Tibial nerve (tissue), 4 donors: ENCODE measurements at regions not wholly inside any gene's neighbourhood (a gene's known extent, or its start where the extent isn't known, plus 50 kb on each side); places are given as distances from the start of the nearest gene placed in this dataset.

Experiments used
- DNase-seq, 2 donors: peaks; one replicate each; pipeline ENCODE4 v3.0.0-alpha.2; 2019; ENCODE audit warnings: low spot score in 2 of 2
- H3K27ac ChIP-seq, 4 donors: fragments of 200-600 bp; sonication (generic) in 3 of 4; one replicate each; pipeline ENCODE4 v1.5.1; 2017 to 2019; ENCODE audit warnings: mild to moderate bottlenecking in 1 of 4
- H3K27me3 ChIP-seq, 2 donors: fragments of 200-600 bp; sonication (generic) in 1 of 2; one replicate each; pipeline versions ENCODE4 v1.5.1 to v1.6.0; 2017 to 2019
- H3K36me3 ChIP-seq, 3 donors: fragments of 200-600 bp; sonication (generic); one replicate each; pipeline ENCODE4 v1.5.1; 2018 to 2019
- H3K4me1 ChIP-seq, 4 donors: fragments of 200-600 bp; sonication (generic) in 3 of 4; one replicate each; pipeline ENCODE4 v1.5.1; 2017 to 2019
- H3K4me3 ChIP-seq, 4 donors: fragments of 200-600 bp; sonication (generic) in 3 of 4; one replicate each; pipeline ENCODE4 v1.5.1; 2017 to 2019; ENCODE audit warnings: mild to moderate bottlenecking in 1 of 4, moderate library complexity in 1 of 4
- H3K9me3 ChIP-seq, 4 donors: fragments of 200-600 bp; sonication (generic) in 3 of 4; one replicate each; pipeline ENCODE4 v1.5.1; 2017 to 2019
- EP300 ChIP-seq, 2 donors: sonication (generic); formaldehyde crosslinking; IDR thresholded peaks; one replicate each; pipeline ENCODE4 v1.6.1; 2017; ENCODE audit warnings: antibody characterized with exemption in 2 of 2, mild to moderate bottlenecking in 1 of 2
- POLR2A ChIP-seq, 2 donors: fragments of 450-650 bp; IDR thresholded peaks; one replicate each; pipeline ENCODE4 v1.6.1; 2017; ENCODE audit warnings: antibody characterized with exemption in 2 of 2, mild to moderate bottlenecking in 2 of 2, moderate library complexity in 2 of 2
- WGBS, 2 donors: methylation state at CpG; one replicate each; pipeline ENCODE4 v1.1.5; 2018; 5-methylcytosine and 5-hydroxymethylcytosine counted together
- TF ChIP-seq, protein P1 (sequence below), 5 experiments: fragments of 200-600 bp in 3 of 5; fragments of 450-650 bp in 2 of 5; sonication (generic) in 3 of 5; IDR thresholded peaks; one replicate each; pipeline ENCODE4 v1.5.1; 2016 to 2019; ENCODE audit warnings: antibody characterized with exemption in 5 of 5, mild to moderate bottlenecking in 3 of 5, moderate library complexity in 2 of 5

DNA sequence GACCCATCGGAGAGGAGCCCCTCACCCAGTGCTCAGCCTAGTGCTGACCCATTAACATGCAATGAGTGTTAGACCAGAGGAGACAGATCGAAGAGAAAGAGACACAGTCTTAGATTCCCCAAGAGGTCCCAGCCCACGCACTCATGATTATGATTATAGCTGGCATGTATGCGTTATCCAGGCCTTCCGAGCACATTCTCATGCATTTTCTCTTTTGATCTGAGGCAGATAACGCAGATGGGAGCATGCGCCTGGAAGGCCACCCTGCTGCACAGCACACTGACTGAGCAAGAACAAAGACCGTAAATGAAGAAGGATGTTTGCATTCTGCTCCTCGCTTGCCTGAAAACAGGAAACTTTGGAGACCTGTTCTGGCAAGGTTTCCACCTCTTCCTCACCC, 232.7 kb downstream of the SOX9 start:
- H3K36me3 ChIP-seq, result no peaks in the 10 kb centered on the region
- WGBS, 2 donors, result 75 to 79% methylated on average over 9 of the region's 9 CpGs
- no peaks in the 10 kb centered on the region for H3K4me1 ChIP-seq
- no peak overlapping the region for H3K4me3 ChIP-seq
- H3K27ac ChIP-seq, result no peak overlapping the region
- TF ChIP-seq, protein P1, sequence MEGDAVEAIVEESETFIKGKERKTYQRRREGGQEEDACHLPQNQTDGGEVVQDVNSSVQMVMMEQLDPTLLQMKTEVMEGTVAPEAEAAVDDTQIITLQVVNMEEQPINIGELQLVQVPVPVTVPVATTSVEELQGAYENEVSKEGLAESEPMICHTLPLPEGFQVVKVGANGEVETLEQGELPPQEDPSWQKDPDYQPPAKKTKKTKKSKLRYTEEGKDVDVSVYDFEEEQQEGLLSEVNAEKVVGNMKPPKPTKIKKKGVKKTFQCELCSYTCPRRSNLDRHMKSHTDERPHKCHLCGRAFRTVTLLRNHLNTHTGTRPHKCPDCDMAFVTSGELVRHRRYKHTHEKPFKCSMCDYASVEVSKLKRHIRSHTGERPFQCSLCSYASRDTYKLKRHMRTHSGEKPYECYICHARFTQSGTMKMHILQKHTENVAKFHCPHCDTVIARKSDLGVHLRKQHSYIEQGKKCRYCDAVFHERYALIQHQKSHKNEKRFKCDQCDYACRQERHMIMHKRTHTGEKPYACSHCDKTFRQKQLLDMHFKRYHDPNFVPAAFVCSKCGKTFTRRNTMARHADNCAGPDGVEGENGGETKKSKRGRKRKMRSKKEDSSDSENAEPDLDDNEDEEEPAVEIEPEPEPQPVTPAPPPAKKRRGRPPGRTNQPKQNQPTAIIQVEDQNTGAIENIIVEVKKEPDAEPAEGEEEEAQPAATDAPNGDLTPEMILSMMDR (IDR thresholded peaks at IDR 0.05), result no peak
- TF ChIP-seq EP300 (IDR thresholded peaks at IDR 0.05), result no peak
- no peak for TF ChIP-seq POLR2A (IDR thresholded peaks at IDR 0.05)
- no peak for DNase-seq
- H3K27me3 ChIP-seq, result no peaks in the 10 kb centered on the region
- H3K9me3 ChIP-seq, result peaks cover 0 to 14% (median 0%) of the 10 kb centered on the region in 4 donors

DNA sequence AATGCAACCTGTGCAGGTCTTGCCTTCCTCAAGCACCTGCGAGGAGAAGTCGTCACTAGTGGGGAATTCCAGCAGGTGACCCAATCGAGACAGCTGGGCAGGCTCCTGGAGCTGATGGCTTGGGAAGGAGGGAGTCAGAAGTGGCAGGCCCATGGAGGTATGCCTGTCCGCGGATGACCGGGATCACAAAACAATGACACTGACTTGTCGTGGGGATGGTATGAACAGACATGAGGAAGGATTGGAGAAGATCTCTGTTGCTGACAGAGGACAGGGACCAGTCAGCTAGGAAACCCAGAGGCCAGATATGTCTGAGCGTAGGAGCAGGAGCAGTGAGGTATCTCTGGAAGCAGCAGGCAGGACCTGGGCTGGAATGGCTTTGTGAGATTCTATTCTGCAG, 233.3 kb downstream of the SOX9 start:
- Histone ChIP-seq H3K4me1 (no peaks in the 10 kb centered on the region), H3K4me3 (no peak overlapping the region), H3K9me3 (peaks cover 0 to 14% (median 0%) of the 10 kb centered on the region in 4 donors), H3K27ac (no peak overlapping the region), H3K36me3 (no peaks in the 10 kb centered on the region), H3K27me3 (no peaks in the 10 kb centered on the region)
- WGBS, 2 donors, result 89 to 93% methylated on average over 8 of the region's 8 CpGs
- no peak for DNase-seq
- TF ChIP-seq EP300 (IDR thresholded peaks at IDR 0.05) (no peak), POLR2A (IDR thresholded peaks at IDR 0.05) (no peak)
- TF ChIP-seq, protein P1 (IDR thresholded peaks at IDR 0.05), result no peak

DNA sequence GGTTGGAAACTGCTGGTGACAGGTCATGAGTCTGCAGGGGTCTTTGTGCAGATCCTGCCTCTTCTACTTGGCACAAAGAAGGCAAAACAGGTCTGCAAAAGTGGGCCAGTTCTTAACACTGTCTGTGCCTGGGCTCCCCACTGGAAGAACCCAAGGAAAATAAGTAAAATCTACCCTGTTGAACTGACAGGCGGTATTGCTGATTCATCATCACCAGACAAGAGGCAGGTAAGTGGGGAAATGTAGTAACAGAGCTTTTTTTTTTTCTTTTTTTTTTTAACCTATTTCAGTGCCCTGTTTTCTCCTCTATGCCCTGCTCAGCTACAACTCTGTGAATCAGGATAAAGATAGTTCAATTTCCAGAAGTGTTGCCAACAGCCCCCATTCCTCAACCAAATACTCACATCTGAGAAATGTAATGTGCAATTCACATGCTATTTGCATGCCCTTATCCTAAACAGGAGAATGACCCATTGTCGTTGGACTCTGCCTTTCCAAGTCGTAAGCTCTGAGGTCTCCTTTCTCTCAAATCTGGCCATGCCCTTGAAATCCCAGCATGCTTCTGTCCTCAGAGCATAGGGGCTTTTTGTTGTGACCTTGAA, 237.0 kb downstream of the SOX9 start:
- no peak for DNase-seq
- H3K36me3 ChIP-seq, result no peaks in the 10 kb centered on the region
- TF ChIP-seq EP300 (IDR thresholded peaks at IDR 0.05) (no peak), POLR2A (IDR thresholded peaks at IDR 0.05) (no peak)
- TF ChIP-seq, protein P1 (IDR thresholded peaks at IDR 0.05), result no peak
- no peak overlapping the region for H3K4me3 ChIP-seq
- peaks cover 0 to 14% (median 0%) of the 10 kb centered on the region in 4 donors for H3K9me3 ChIP-seq
- 69 to 76% methylated on average over 3 of the region's 3 CpGs for WGBS, 2 donors
- peaks cover 0 to 1% (median 0%) of the 10 kb centered on the region in 4 donors for H3K4me1 ChIP-seq
- no peak overlapping the region for H3K27ac ChIP-seq
- H3K27me3 ChIP-seq, result no peaks in the 10 kb centered on the region

DNA sequence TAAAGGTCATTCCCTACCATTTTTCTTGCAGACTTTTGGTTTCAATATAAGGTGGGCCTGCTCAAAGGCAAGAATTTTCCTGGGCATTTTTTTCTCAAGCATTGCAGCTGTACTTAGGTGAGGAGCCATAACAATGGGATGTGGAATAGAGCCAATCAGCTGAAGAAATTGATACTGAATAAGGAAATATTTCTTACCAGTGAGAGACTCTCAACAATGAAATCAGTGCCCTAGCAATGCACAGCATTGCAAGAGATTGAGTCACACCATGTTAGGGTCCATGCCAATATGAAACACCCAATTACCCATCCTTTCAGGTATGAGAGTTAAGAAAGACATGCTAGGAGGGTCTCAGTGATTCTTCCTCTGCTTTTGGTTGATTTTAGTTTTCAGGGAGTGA, 237.6 kb downstream of the SOX9 start:
- Histone ChIP-seq H3K4me3 (no peak overlapping the region), H3K27ac (no peak overlapping the region), H3K27me3 (no peaks in the 10 kb centered on the region), H3K4me1 (peaks cover 0 to 7% (median 0%) of the 10 kb centered on the region in 4 donors), H3K36me3 (no peaks in the 10 kb centered on the region), H3K9me3 (peaks cover 0 to 14% (median 0%) of the 10 kb centered on the region in 4 donors)
- no peak for DNase-seq
- TF ChIP-seq EP300 (IDR thresholded peaks at IDR 0.05), result no peak
- TF ChIP-seq, protein P1 (IDR thresholded peaks at IDR 0.05), result no peak
- no peak for TF ChIP-seq POLR2A (IDR thresholded peaks at IDR 0.05)

DNA sequence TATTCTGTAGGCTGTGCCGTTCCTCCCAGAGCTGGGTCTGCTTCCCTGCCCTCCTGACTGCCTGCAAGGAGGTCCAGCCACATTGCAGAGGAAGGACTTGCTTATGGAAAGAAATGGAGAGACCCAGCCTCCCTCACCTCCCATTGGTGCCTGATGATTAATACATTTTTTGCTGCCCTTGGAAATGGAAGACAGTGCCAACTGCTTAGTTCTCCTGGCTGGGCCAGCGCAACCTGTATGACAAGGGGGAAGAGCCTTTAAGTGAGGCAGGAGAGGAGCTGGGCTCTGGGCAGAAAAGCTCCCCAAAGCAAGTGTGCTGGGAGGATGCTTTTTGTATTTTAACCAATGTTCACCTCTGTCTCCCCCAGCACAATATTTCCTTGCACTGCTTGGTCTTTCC, 238.5 kb downstream of the SOX9 start:
- Histone ChIP-seq H3K9me3 (peaks cover 0 to 9% (median 0%) of the 10 kb centered on the region in 4 donors), H3K36me3 (no peaks in the 10 kb centered on the region), H3K27me3 (no peaks in the 10 kb centered on the region), H3K27ac (no peak overlapping the region), H3K4me1 (peaks cover 0 to 9% (median 0%) of the 10 kb centered on the region in 4 donors), H3K4me3 (no peak overlapping the region)
- TF ChIP-seq POLR2A (IDR thresholded peaks at IDR 0.05) (no peak), EP300 (IDR thresholded peaks at IDR 0.05) (no peak)
- TF ChIP-seq, protein P1 (IDR thresholded peaks at IDR 0.05), result no peak
- DNase-seq, result no peak
- WGBS, 2 donors, result 82 to 100% methylated on average over 2 of the region's 2 CpGs
